CD4-positive, alpha-beta T cell treated with Interleukin-1 beta for 1 hour (primary cell): ENCODE measurements at regions not wholly inside any gene's neighbourhood (a gene's known extent, or its start where the extent isn't known, plus 50 kb on each side); places are given as distances from the start of the nearest gene placed in this dataset.

Experiments
- DNase-seq, 2 donors: peaks; one replicate each; pipeline ENCODE4 v3.0.0-alpha.2; 2020 to 2022

- DNase-seq = no peak
Measured at GRCh38 chr2:204277226-204277625, 268.0 kb upstream of the PARD3B start.

GRCh38 chr2:204278454-204278853 lies 266.8 kb upstream of the PARD3B start:
- no peak for DNase-seq

GRCh38 chr2:204279819-204280218 lies 265.5 kb upstream of the PARD3B start:
- no peak for DNase-seq

GRCh38 chr2:204280262-204280668 lies 265.0 kb upstream of the PARD3B start:
- DNase-seq = no peak

GRCh38 chr2:204282081-204282480 lies 263.2 kb upstream of the PARD3B start:
- DNase-seq = no peak

GRCh38 chr2:204282525-204282924 lies 262.8 kb upstream of the PARD3B start:
- no peak for DNase-seq

- no peak for DNase-seq
Measured at GRCh38 chr2:204289066-204289465, 256.2 kb upstream of the PARD3B start.

GRCh38 chr2:204292439-204292838 lies 252.8 kb upstream of the PARD3B start:
- no peak for DNase-seq

GRCh38 chr2:204293884-204294747 lies 251.2 kb upstream of the PARD3B start:
- no peak for DNase-seq

GRCh38 chr2:204298404-204298803 lies 246.9 kb upstream of the PARD3B start:
- no peak for DNase-seq

- DNase-seq = no peak
Measured at GRCh38 chr2:204299766-204300165, 245.5 kb upstream of the PARD3B start.

GRCh38 chr2:204306667-204307066 lies 238.6 kb upstream of the PARD3B start:
- DNase-seq = no peak

GRCh38 chr2:204312105-204312504 lies 233.2 kb upstream of the PARD3B start:
- DNase-seq = no peak

GRCh38 chr2:204313256-204313655 lies 232.0 kb upstream of the PARD3B start:
- no peak for DNase-seq

GRCh38 chr2:204315236-204315662 lies 230.0 kb upstream of the PARD3B start:
- DNase-seq = no peak

GRCh38 chr2:204317640-204318039 lies 227.6 kb upstream of the PARD3B start:
- no peak for DNase-seq

GRCh38 chr2:204321027-204321800 lies 224.1 kb upstream of the PARD3B start:
- no peak for DNase-seq

GRCh38 chr2:204321910-204322751 lies 223.1 kb upstream of the PARD3B start:
- DNase-seq = no peak

GRCh38 chr2:204325468-204325867 lies 219.8 kb upstream of the PARD3B start:
- DNase-seq = peak; percentile 29 to 60

- no peak for DNase-seq
Measured at GRCh38 chr2:204328373-204328772, 216.9 kb upstream of the PARD3B start.

- no peak for DNase-seq
Measured at GRCh38 chr2:204329016-204329415, 216.3 kb upstream of the PARD3B start.

GRCh38 chr2:204329532-204329931 lies 215.7 kb upstream of the PARD3B start:
- no peak for DNase-seq

- no peak for DNase-seq
Measured at GRCh38 chr2:204331180-204331579, 214.1 kb upstream of the PARD3B start.
